Limb (tissue), 2 donors: ENCODE measurements at regions not wholly inside any gene's neighbourhood (a gene's known extent, or its start where the extent isn't known, plus 50 kb on each side); places are given as distances from the start of the nearest gene placed in this dataset.

ENCODE experiments used
- DNase-seq, 2 donors: peaks; one replicate each; pipeline ENCODE4 v3.0.0-alpha.2; 2016; ENCODE audit errors: extremely low spot score in 2 of 2

DNA sequence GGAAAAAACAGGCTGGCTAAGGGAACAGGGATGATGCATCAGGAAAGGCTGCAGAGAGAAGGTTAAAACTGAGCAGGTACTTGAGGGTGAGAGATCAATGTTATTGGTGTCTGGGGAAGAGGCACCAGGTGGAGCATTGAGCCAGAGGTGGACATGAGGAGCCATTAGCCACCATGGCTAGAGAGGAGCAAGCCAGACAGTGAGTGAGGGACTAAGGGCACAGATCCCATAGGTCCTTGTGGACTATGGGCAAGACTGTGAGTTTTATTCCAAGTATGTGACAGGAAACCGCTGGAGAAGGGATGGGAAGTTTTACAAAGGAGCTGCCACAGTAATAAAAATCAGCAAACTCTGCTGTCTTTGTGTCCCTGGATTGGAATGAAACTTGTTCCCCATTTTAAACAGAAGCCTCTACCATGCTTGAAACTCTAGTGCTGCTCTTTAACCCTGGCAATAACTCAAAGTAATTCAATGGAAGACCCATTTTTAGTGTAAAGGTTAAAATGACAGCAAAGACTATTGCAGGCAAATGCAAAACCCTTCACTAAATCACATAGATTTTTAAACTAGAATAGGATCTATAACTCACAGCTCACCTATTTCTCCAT lies 349.8 kb downstream of the ENC1 start:
- no peak for DNase-seq

- DNase-seq = no peak
Measured at GRCh38 chr5:74289691-74290090, 350.8 kb downstream of the ENC1 start.

- DNase-seq = no peak
Measured at GRCh38 chr5:74289238-74289637, 351.3 kb downstream of the ENC1 start.

GRCh38 chr5:74288448-74289108 lies 351.9 kb downstream of the ENC1 start:
- no peak for DNase-seq

GRCh38 chr5:74288038-74288437 lies 352.5 kb downstream of the ENC1 start:
- no peak for DNase-seq

DNA sequence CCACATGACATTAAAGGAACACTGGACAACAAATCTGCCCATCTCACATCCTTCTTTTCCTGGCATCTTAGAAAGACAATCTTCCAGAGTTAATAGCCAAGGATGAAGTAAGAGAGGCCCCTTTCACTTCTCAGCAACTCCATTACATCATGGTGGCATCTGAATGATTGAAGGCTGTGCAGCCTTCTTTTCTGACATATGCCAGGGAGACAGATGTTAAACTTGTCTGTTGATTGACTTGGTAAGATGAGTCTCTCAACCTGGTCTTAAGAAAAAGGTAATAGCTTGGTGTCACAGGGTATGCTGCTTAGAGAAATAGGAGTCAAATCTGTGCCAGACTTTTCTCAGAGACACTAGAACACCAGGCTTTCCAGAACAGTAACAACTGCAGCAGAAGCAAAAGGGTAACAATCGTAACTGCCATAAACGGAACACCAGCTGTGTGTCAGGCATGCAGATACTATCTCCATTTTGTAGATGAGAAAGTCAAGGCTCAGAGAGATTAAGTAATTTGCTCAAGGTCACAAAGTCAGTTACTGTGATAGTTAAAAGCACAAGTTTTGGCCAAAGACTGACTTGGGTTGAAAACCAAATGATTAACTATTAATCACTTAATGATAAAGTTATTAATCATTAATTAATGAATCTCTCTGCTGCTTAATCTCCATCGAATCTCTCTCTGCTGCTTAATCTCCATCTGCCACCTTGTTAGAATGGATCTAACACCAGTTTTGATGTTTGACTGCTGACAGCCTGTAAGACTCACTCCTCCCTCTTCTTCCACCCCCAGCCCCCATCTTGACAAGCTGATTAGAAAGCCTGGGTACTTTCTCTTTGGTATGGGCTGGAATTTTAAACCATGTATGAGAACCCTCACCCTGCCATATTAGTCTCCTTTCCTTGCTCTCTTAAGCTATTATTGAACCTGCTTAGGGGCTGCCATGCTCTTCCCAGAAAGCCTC lies 353.5 kb downstream of the ENC1 start:
- no peak for DNase-seq

GRCh38 chr5:74285675-74286280 lies 354.8 kb downstream of the ENC1 start:
- DNase-seq = no peak

GRCh38 chr5:74282490-74282889 lies 358.0 kb downstream of the ENC1 start:
- DNase-seq = no peak

GRCh38 chr5:74281166-74281565 lies 359.4 kb downstream of the ENC1 start:
- DNase-seq = no peak

- DNase-seq = no peak
Measured at GRCh38 chr5:74280306-74280705, 360.2 kb downstream of the ENC1 start.

- no peak for DNase-seq
Measured at GRCh38 chr5:74279244-74279643, 361.3 kb downstream of the ENC1 start.

GRCh38 chr5:74277418-74277817 lies 363.1 kb downstream of the ENC1 start:
- no peak for DNase-seq

DNA sequence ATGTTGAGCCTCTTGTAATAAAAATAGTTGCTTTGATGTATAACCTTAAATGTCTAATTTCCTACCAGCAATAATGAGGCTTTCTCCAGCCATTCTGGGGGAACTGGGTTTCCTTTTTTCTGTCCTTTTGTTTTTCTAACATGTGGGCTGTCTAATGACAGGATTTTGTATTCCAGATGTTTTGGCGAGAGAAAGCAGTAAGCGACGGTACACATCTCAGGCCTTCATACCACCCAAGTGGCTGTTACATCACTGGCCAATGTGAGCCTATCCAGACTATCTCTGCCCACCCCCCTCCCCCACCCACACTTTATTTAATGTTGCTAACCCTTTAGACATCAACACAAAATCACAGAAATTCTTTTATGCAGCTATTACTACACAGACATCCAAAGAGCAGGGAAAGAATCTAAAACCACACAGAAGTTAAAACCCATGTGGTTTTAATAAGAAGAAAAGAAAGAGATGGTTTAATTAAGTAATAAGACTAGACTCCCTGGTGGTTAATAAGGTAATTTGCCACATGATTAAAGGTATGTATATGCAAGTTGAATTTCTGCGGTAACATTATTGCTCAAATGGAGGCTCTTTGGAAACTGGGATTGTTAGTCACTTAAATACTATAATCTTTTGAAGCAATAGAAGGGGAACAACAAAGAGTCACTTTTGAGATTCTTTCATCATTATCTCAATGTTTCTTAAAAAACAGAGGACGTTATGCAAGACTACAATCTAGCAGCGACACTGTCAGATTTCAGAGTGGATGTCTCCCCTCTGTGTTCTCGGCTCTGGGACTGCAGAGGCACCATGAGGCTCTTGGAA lies 365.1 kb downstream of the ENC1 start:
- DNase-seq = peak in 1 of 2 donors; percentile 44

- no peak for DNase-seq
Measured at GRCh38 chr5:74274326-74274725, 366.2 kb downstream of the ENC1 start.

DNA sequence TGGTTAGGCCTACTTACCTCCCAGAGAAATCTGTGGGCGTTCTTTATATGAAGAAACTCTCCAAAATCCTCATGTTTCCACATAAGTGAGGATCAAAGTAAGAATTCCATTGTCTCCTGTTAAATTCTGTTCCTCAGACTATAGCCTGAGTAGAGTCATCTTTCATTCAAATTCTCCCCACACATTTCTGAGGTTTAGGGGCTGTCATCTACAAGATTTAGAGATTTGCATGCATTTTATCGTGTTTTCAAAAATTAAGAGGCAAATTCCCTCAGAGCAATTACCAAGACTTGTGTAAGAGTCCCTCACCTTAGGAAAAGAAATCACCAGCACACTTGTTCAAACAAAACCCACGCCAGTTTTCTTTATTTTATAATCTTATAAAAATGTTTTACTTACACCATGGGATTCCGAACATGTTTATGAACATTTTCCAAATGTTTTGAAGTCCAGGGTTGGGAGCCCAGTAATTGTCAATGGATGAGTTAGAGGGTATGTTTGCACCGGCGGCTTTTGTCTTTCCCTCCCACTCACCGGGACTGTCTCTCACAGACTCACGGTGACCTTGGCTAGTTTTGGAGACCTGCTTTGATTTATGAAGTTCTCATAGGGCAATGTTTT lies 367.6 kb downstream of the ENC1 start:
- no peak for DNase-seq

- DNase-seq = no peak
Measured at GRCh38 chr5:74272024-74272775, 368.3 kb downstream of the ENC1 start.

DNA sequence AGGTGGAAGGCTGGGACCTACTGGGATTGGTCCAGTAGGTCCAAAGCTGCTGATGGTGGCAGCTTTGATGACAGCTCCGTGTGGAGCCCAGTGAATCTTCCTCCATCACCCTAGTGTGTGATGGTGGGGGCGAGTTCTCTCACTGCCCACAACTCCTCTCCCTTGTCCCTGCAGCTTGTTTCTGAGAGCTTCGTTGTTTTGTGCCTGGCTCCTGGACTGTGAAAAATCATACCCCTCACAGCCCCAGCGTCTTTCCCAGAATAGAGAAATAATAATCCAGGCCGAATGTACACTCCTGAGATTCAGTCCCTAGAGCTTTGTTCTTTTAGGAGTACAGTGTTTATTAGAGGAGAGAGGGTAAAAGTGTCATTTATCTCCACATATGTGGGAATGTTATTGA lies 372.2 kb downstream of the ENC1 start:
- no peak for DNase-seq

- DNase-seq = no peak
Measured at GRCh38 chr5:74266836-74267235, 373.7 kb downstream of the ENC1 start.

- DNase-seq = no peak
Measured at GRCh38 chr5:74266132-74266531, 374.4 kb downstream of the ENC1 start.
